ENCODE measurements at regions not wholly inside any gene's neighbourhood (a gene's known extent, or its start where the extent isn't known, plus 50 kb on each side); places are given as distances from the start of the nearest gene placed in this dataset.
"Not testable (repeated sequence)": the region's sequence is repeated elsewhere in the genome, so short reads cannot be mapped to it uniquely, and the experiment has no call there.

GRCh38 chr12:112616469-112617152 is 174.9 kb upstream of the RPH3A start:
- DNase-seq = no peak

DNA sequence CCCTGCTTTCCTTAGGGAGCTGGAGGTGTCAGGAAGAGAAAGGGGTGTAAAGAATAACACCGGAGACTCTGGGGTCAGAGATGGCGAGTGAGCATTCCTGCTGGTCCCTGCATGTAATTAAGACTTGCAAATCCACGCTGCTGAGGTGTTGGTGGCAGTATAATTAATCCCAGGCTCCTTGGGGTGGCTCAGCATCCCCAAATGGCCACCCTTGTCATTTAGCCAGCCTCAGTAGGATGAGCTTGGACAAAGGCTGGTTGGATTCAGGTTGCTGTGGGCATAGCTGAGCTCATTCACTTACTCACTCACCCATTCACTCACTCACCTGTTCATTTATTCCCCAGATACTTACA is 174.4 kb upstream of the RPH3A start:
- no peak for DNase-seq

- DNase-seq = no peak
Observed at GRCh38 chr12:112627851-112628250, 163.7 kb upstream of the RPH3A start.

- DNase-seq = not testable (repeated sequence)
Observed at GRCh38 chr12:112631974-112632373, 159.6 kb upstream of the RPH3A start.

- DNase-seq = no peak
Observed at GRCh38 chr12:112635036-112635435, 156.5 kb upstream of the RPH3A start.

- DNase-seq = no peak
Observed at GRCh38 chr12:112638420-112638819, 153.1 kb upstream of the RPH3A start.

- no peak for DNase-seq
Observed at GRCh38 chr12:112645586-112645985, 146.0 kb upstream of the RPH3A start.

GRCh38 chr12:112656141-112656540 is 135.4 kb upstream of the RPH3A start:
- no peak for DNase-seq

GRCh38 chr12:112664569-112664968 is 127.0 kb upstream of the RPH3A start:
- no peak for DNase-seq

GRCh38 chr12:112665958-112666357 is 125.6 kb upstream of the RPH3A start:
- no peak for DNase-seq

GRCh38 chr12:112671564-112671963 is 120.0 kb upstream of the RPH3A start:
- no peak for DNase-seq

GRCh38 chr12:112674539-112674938 is 117.0 kb upstream of the RPH3A start:
- no peak for DNase-seq

DNA sequence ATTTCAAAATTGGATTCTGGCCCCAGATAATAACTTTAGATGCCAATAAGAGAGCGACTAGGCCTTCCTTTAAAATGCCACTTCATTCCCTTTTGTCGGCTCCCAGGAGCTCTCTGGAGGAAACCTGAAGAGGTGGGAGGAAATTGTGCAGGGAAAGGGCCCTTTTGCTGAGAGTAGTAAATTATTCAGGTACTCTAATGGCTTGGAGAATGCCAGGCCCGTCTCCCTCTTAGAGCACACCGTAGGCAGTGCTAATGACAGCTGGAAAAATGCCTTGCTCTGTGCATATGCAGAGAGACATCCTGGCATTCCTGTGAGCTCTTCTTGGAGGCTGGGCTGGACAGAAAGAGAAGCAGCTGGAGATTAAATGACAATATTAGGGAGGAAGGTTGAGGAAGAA is 115.0 kb upstream of the RPH3A start:
- DNase-seq = no peak

GRCh38 chr12:112677050-112677765 is 114.3 kb upstream of the RPH3A start:
- DNase-seq = no peak

- no peak for DNase-seq
Observed at GRCh38 chr12:112680993-112681392, 110.6 kb upstream of the RPH3A start.

GRCh38 chr12:112682586-112682985 is 109.0 kb upstream of the RPH3A start:
- no peak for DNase-seq

GRCh38 chr12:112684742-112685141 is 106.8 kb upstream of the RPH3A start:
- no peak for DNase-seq

DNA sequence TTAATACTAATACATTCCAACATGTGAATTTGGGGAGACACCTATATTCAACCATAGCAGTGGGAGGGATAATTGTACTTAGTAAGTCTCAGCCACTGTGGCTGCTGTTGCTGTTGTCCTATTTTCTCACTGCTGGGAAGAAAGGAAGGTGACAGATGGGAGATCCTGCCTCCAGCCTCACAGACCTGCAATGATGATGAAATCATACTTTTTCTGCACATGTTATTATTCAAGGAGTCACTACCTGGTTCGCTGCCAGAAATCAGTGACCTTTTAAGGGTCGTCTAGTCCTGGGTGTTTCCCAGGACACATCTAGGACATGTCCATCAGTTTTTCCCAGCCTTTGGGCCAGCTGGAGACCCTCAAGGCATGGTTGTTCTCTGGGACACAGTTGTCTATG is 106.2 kb upstream of the RPH3A start:
- no peak for DNase-seq

- no peak for DNase-seq
Observed at GRCh38 chr12:112686373-112686772, 105.2 kb upstream of the RPH3A start.

- no peak for DNase-seq
Observed at GRCh38 chr12:112694065-112694464, 97.5 kb upstream of the RPH3A start.

DNA sequence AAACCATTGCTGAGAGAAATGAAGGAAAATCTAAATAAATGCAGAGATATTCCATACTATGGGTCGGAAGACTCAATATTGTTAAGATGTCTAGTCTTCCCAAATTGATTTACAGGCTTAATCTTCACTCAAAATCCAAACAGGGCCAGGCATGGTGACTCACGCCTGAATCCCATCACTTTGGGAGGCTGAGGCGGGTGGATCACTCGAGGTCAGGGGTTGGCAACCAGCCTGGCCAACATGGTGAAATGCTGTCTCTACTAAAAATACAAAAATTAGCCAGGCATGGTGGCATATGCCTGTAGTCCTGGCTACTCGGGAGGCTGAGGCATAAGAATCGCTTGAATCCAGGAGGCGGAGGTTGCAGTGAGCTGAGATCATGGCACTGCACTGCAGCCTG is 94.1 kb upstream of the RPH3A start:
- DNase-seq = not testable (repeated sequence)

- no peak for DNase-seq
Observed at GRCh38 chr12:112705037-112705632, 86.4 kb upstream of the RPH3A start.

DNA sequence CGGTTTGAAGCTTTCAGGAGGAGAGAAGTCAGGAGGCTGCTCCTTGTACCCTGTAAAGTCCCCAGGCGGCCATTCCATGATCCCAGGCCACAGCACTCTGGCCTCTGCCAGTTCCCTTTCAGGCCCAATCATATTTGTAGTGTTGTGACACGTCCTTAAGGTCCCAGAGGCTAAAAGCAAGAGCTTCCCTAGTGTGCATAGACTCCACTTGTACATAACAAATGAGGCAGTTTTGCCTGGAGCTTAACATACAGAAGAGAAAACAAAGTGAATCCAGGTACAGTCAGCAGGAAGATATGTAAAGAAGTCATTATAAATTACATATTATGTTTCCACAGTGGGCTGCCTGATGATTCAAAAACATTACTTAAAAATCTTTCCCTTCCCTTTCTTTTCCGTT is 81.1 kb upstream of the RPH3A start:
- no peak for DNase-seq

DNA sequence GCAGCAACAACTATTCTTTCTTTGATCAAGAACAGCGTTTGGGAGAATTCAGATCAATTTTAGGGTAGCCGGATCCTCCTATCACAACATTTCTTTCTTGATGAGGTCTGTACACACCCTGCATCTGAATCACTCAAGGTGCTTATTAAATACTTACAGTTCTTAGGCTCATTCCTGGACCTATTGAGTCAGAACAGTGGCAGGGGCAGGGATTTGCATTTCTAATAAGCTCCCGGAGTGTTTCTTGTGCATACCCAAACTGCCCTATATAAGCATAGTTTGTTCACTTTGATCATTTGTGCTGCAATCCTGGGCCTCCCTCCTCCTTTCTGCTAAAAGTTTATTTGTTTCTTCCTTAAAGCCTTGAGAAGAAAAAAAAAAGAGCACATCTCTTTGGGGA is 80.5 kb upstream of the RPH3A start:
- no peak for DNase-seq
